Esophagus (tissue), 2 donors: ENCODE measurements at regions not wholly inside any gene's neighbourhood (a gene's known extent, or its start where the extent isn't known, plus 50 kb on each side); places are given as distances from the start of the nearest gene placed in this dataset.

Experiments used
- H3K27ac ChIP-seq, 2 donors: one replicate each; pipeline ENCODE4 v1.5.1; 2013; ENCODE audit warnings: low read depth in 2 of 2, mild to moderate bottlenecking in 2 of 2, inconsistent platforms in 1 of 2, low read length in 1 of 2, moderate library complexity in 1 of 2
- H3K27me3 ChIP-seq, 2 donors: one replicate each; pipeline ENCODE4 v1.6.1; 2013; ENCODE audit warnings: low read length in 2 of 2, control low read depth in 1 of 2, mild to moderate bottlenecking in 1 of 2; ENCODE audit not compliant: insufficient read depth in 2 of 2, control insufficient read depth in 1 of 2
- H3K36me3 ChIP-seq, 2 donors: one replicate each; pipeline ENCODE4 v1.6.1; 2013; ENCODE audit warnings: low read length in 1 of 2; ENCODE audit not compliant: control insufficient read depth in 2 of 2, insufficient read depth in 2 of 2
- H3K4me1 ChIP-seq, 2 donors: one replicate each; pipeline ENCODE4 v1.6.1; 2013; ENCODE audit warnings: low read length in 1 of 2; ENCODE audit not compliant: control insufficient read depth in 2 of 2, insufficient read depth in 2 of 2
- H3K4me3 ChIP-seq, 2 donors: one replicate each; pipeline ENCODE4 v1.5.1; 2013; ENCODE audit warnings: low read length in 2 of 2, mild to moderate bottlenecking in 2 of 2, low read depth in 1 of 2, moderate library complexity in 1 of 2
- H3K9me3 ChIP-seq, 2 donors: one replicate each; pipeline ENCODE4 v1.6.1; 2013; ENCODE audit warnings: mild to moderate bottlenecking in 2 of 2, low read depth in 1 of 2, low read length in 1 of 2, moderate library complexity in 1 of 2; ENCODE audit not compliant: control insufficient read depth in 2 of 2, insufficient read depth in 1 of 2
- WGBS, 2 donors: extraction: QIAGEN DNeasy Blood & Tissue Kit; methylation state at CpG; one replicate each; pipeline ENCODE4 v1.1.7; 2013; 5-methylcytosine and 5-hydroxymethylcytosine counted together
- donor health status: healthy with polysubstance abuse.
- donor health status: Bipolar disorder and iron deficiency.

GRCh38 chr3:151964743-151965142, 91.3 kb downstream of the SUCNR1 start:
- peaks cover 0 to 3% of the 10 kb centered on the region in 2 donors for H3K4me1 ChIP-seq
- no peak overlapping the region for H3K4me3 ChIP-seq
- WGBS, 2 donors, result 50 to 65% methylated on average over 1 of the region's 1 CpG
- no peak overlapping the region for H3K27ac ChIP-seq
- no peaks in the 10 kb centered on the region for H3K36me3 ChIP-seq
- no peaks in the 10 kb centered on the region for H3K9me3 ChIP-seq
- no peaks in the 10 kb centered on the region for H3K27me3 ChIP-seq

GRCh38 chr3:151969026-151969642, 95.7 kb downstream of the SUCNR1 start:
- H3K36me3 ChIP-seq, result no peaks in the 10 kb centered on the region
- no peak overlapping the region for H3K4me3 ChIP-seq
- H3K27me3 ChIP-seq, result no peaks in the 10 kb centered on the region
- H3K4me1 ChIP-seq, result peaks cover 0 to 3% of the 10 kb centered on the region in 2 donors
- 89 to 96% methylated on average over 2 of the region's 2 CpGs for WGBS, 2 donors
- no peak overlapping the region for H3K27ac ChIP-seq
- H3K9me3 ChIP-seq, result no peaks in the 10 kb centered on the region

- 56 to 61% methylated on average over 5 of the region's 5 CpGs for WGBS, 2 donors
- Histone ChIP-seq H3K36me3 (no peaks in the 10 kb centered on the region), H3K27me3 (no peaks in the 10 kb centered on the region), H3K4me1 (no peaks in the 10 kb centered on the region), H3K9me3 (no peaks in the 10 kb centered on the region), H3K27ac (no peak overlapping the region), H3K4me3 (no peak overlapping the region)
Measured at GRCh38 chr3:151971814-151972579, 98.6 kb downstream of the SUCNR1 start.

- H3K4me1 ChIP-seq, result no peaks in the 10 kb centered on the region
- WGBS, 2 donors, result 39 to 40% methylated on average over 3 of the region's 3 CpGs
- no peak overlapping the region for H3K4me3 ChIP-seq
- H3K27me3 ChIP-seq, result no peaks in the 10 kb centered on the region
- no peaks in the 10 kb centered on the region for H3K9me3 ChIP-seq
- H3K36me3 ChIP-seq, result no peaks in the 10 kb centered on the region
- H3K27ac ChIP-seq, result no peak overlapping the region
Measured at GRCh38 chr3:151974067-151974466, 100.6 kb downstream of the SUCNR1 start.

- Histone ChIP-seq H3K4me3 (no peak overlapping the region), H3K9me3 (no peaks in the 10 kb centered on the region), H3K27ac (no peak overlapping the region), H3K4me1 (no peaks in the 10 kb centered on the region), H3K36me3 (no peaks in the 10 kb centered on the region), H3K27me3 (no peaks in the 10 kb centered on the region)
- 61 to 72% methylated on average over 3 of the region's 3 CpGs for WGBS, 2 donors
Measured at GRCh38 chr3:151976211-151977050, 103.0 kb downstream of the SUCNR1 start.

- 16 to 19% methylated on average over 1 of the region's 1 CpG for WGBS, 2 donors
- Histone ChIP-seq H3K9me3 (no peaks in the 10 kb centered on the region), H3K4me3 (no peak overlapping the region), H3K27me3 (no peaks in the 10 kb centered on the region), H3K4me1 (no peaks in the 10 kb centered on the region), H3K27ac (no peak overlapping the region), H3K36me3 (no peaks in the 10 kb centered on the region)
Measured at GRCh38 chr3:151979906-151980305, 106.5 kb downstream of the SUCNR1 start.

- H3K27me3 ChIP-seq, result no peaks in the 10 kb centered on the region
- no peaks in the 10 kb centered on the region for H3K36me3 ChIP-seq
- WGBS, 2 donors, result 95% methylated on average over 7 of the region's 7 CpGs
- no peaks in the 10 kb centered on the region for H3K4me1 ChIP-seq
- H3K4me3 ChIP-seq, result no peak overlapping the region
- H3K27ac ChIP-seq, result no peak overlapping the region
- no peaks in the 10 kb centered on the region for H3K9me3 ChIP-seq
Measured at GRCh38 chr3:151983538-151983937, 110.1 kb downstream of the SUCNR1 start.

- Histone ChIP-seq H3K27ac (no peak overlapping the region), H3K36me3 (no peaks in the 10 kb centered on the region), H3K4me3 (no peak overlapping the region), H3K9me3 (no peaks in the 10 kb centered on the region), H3K27me3 (no peaks in the 10 kb centered on the region), H3K4me1 (no peaks in the 10 kb centered on the region)
- WGBS, 2 donors, result 70 to 74% methylated on average over 2 of the region's 2 CpGs
Measured at GRCh38 chr3:151985787-151986430, 112.5 kb downstream of the SUCNR1 start.

GRCh38 chr3:151987893-151988292, 114.5 kb downstream of the SUCNR1 start:
- Histone ChIP-seq H3K27ac (no peak overlapping the region), H3K4me3 (no peak overlapping the region), H3K4me1 (no peaks in the 10 kb centered on the region), H3K36me3 (no peaks in the 10 kb centered on the region), H3K9me3 (no peaks in the 10 kb centered on the region), H3K27me3 (no peaks in the 10 kb centered on the region)
- WGBS, 2 donors, result 93 to 100% methylated on average over 1 of the region's 1 CpG
